D721Med (cell line): ENCODE measurements at regions not wholly inside any gene's neighbourhood (a gene's known extent, or its start where the extent isn't known, plus 50 kb on each side); places are given as distances from the start of the nearest gene placed in this dataset.

Source experiments
- DNase-seq: peaks from one replicate; pipeline ENCODE4 v3.0.0; 2011; ENCODE audit warnings: low spot score; ENCODE audit not compliant: insufficient read length
- FAIRE-seq: peaks from 2 replicates; lab custom pipeline; 2011; peaks lifted over from hg19 to GRCh38; lab: Jason Lieb, UNC
- TF ChIP-seq, protein P1 (sequence below): IDR thresholded peaks from 2 replicates; pipeline ENCODE4 v1.5.1; 2012; ENCODE audit warnings: mild to moderate bottlenecking, control low read depth; ENCODE audit not compliant: insufficient read depth; ENCODE audit errors: missing control alignments

DNA sequence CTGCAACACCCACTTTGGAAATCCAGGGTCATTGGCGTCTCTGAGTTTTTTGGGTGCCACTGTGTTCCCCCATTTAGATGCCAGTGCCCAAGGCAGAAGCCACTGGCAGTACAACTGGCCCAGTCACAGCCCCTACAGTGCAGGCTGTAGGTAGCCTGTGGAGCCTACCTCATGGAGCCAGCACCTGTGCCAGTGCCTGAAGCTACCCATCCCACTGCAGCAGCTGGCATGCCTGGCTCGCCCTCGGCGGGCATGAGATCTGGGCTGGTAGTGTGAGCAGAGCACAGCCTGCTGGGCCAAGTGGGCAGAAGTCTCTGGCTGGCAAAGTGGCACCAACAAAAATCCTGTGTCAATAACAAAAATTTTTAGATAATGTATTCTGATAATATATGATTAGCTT lies 1111.4 kb upstream of the NXPH2 start:
- TF ChIP-seq, protein P1, sequence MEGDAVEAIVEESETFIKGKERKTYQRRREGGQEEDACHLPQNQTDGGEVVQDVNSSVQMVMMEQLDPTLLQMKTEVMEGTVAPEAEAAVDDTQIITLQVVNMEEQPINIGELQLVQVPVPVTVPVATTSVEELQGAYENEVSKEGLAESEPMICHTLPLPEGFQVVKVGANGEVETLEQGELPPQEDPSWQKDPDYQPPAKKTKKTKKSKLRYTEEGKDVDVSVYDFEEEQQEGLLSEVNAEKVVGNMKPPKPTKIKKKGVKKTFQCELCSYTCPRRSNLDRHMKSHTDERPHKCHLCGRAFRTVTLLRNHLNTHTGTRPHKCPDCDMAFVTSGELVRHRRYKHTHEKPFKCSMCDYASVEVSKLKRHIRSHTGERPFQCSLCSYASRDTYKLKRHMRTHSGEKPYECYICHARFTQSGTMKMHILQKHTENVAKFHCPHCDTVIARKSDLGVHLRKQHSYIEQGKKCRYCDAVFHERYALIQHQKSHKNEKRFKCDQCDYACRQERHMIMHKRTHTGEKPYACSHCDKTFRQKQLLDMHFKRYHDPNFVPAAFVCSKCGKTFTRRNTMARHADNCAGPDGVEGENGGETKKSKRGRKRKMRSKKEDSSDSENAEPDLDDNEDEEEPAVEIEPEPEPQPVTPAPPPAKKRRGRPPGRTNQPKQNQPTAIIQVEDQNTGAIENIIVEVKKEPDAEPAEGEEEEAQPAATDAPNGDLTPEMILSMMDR, result no peak
- DNase-seq (no peak), FAIRE-seq (no peak)

DNA sequence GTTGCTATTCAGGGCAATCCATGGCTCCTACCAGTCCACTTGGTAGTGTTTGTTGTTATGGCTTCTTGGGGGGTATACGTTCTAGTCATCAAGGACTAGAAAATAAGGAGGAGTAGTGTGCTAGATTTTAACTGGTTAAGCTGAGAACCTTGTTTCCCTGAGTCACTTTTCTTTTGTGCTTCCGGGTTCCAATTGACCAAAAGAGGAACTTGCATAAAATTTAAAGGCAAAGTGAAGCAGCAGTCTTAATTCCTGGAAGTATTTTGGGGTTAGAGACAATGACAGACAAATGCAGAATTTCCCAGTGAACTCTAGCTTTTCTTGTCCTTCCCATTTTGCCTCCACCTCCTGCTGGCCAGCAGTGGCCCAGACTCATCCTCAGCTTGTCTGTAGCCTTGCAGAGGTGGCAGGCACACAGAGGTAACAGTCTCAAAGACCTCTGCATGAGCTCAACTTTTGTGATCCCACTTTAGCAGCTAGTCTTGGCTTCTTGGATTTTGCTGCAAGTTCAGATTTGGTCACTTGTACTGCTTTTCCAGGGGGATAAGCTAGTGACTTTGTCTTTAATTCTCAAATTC lies 1105.8 kb upstream of the NXPH2 start:
- TF ChIP-seq, protein P1, result no peak
- FAIRE-seq (no peak), DNase-seq (no peak)

DNA sequence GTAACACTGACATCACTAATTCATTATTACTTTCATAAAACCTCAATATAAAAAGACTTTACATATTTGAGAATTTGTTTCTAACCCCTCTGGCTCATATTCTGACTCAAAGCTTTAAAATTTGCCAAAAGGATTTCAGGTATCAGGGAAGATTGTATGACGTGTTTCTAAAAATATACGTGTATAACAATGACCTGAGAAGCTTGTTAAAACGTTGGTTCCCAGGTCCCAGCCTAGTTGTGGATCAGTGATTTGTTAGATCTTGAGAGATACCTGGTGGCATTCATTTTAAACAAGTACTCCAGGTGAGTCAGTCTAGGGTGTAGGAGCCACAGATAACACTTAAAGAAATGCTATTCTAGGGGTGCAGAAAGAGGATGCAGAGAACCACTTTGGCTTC lies 1096.8 kb upstream of the NXPH2 start:
- no peak for DNase-seq
- TF ChIP-seq, protein P1, result no peak
- no peak for FAIRE-seq

DNA sequence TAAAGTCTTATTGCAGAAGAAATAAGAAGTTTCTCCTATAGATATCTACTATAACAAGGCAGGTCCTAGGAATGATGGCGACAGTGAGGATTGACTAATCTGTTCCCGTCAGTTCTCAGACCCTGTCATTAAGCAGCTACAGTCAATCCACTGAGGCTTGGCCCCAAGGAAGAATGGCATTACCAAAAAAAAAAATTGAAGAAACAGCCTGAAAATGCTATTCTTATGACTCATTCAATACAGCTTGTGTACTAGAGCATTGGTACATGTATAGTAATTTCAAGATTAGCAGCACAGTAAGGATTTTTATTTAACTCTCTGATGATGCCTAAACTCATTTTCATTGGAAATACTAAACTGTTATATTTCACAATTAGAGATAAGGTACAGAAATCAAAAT lies 1096.1 kb upstream of the NXPH2 start:
- TF ChIP-seq, protein P1, result no peak
- DNase-seq, result no peak
- no peak for FAIRE-seq

DNA sequence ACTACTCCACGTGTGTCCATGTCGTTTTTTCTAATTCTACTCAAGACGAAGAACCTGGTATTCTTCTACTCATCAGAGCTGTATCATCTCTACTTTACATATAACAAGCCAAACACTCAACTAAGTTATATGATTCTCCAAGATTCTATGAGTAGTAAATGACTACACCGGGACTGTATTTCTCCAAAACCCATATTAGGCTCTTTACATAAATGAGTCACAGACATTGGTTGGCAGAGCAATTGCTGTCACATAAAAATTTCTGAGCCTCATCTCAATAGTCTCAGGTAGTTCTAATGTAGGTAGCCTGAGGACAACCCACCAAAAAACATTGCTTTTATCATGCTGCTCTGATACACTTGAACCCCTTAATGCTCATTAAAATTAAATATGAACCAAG lies 1092.3 kb upstream of the NXPH2 start:
- TF ChIP-seq, protein P1, result no peak
- DNase-seq, result no peak
- no peak for FAIRE-seq

DNA sequence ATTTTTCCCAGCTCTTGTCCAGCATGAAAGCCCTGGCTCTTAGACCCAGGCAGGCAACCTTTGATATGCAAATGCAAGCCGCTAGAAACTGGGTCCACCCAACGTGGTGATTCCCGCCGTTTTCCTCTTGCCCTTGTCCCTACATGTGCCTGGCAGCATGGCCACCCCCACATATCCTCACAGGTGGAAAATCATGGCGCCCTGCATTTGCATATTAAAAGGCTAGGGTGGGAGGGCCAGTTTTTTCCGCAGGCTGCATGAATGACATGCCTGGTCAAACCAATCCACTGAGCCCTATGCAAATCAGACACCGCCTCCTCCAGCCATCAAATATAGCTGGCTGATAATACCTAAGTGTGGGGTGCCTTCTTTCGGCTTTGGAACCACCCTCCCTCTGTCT lies 1091.8 kb upstream of the NXPH2 start:
- no peak for FAIRE-seq
- TF ChIP-seq, protein P1, result no peak
- no peak for DNase-seq

DNA sequence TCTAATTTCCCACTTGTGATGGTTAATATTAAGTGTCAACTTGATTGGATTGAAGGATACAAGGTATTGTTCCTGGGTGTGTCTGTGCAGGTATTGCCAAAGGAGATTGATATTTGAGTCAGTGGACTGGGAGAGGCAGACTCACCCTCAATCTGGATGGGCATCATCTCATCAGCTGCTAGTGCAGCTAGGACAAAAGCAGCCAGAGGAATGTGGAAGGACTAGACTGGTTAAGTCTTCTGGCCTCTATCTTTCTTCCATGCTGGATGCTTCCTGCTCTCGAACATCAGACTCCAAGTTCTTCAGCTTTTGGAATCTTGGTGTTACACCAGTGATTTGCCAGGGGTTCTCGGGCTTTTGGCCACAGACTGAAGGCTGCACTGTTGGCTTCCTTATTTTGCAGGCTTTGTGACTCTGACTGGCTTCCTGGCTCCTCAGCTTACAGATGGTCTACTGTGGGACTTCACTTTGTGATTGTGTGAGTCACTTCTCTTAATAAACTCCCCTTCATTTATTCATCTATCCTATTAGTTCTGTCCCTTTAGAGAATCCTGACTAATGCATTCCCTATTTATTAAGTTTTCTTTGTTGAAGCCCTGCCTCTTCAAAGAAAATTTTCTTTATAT lies 1087.5 kb upstream of the NXPH2 start:
- FAIRE-seq (no peak), DNase-seq (no peak)
- TF ChIP-seq, protein P1, result no peak
